SK-N-SH (cell line): ENCODE measurements at regions not wholly inside any gene's neighbourhood (a gene's known extent, or its start where the extent isn't known, plus 50 kb on each side); places are given as distances from the start of the nearest gene placed in this dataset.

Experiments
- CTCF ChIA-PET: fragments of 300-600, 350-600 bp; formaldehyde crosslinking; extraction: SDS; loops from one replicate; lab custom pipeline; 2021; lab: Yijun Ruan, JAX
- POLR2A ChIA-PET: fragments of 350-600 bp; sonication (Branson Sonifier 250); formaldehyde crosslinking; extraction: SDS; loops from one replicate; lab custom pipeline; 2020; ENCODE audit warnings: antibody characterized with exemption, inconsistent platforms; lab: Yijun Ruan, JAX
- DNase-seq: peaks from one replicate; pipeline ENCODE4 v3.0.0; 2012
- H2AFZ ChIP-seq: fragments of 200-600 bp; sonication (generic); 2 replicates; pipeline ENCODE4 v1.8.1; 2016; ENCODE audit warnings: antibody characterized with exemption, mild to moderate bottlenecking, low read depth
- H3F3A ChIP-seq: fragments of 200-600 bp; sonication (generic); replicated peaks from 2 replicates; pipeline ENCODE3; 2016; ENCODE audit warnings: antibody characterized with exemption, mild to moderate bottlenecking; ENCODE audit not compliant: insufficient read depth
- H3K27ac ChIP-seq, 2 experiments: fragments of 200-500 bp in 1 of 2; fragments of 200-600 bp in 1 of 2; sonication (Bioruptor generic) in 1 of 2; sonication (generic), shearing (Covaris generic) in 1 of 2; 2 replicates each; pipeline versions ENCODE4 v1.5.1 to v1.6.1; 2014 to 2016; ENCODE audit warnings: low read depth in 2 of 2, inconsistent platforms in 1 of 2, low read length in 1 of 2, mild to moderate bottlenecking in 1 of 2, mixed read lengths in 1 of 2
- H3K27me3 ChIP-seq: fragments of 200-600 bp; sonication (generic), shearing (Covaris generic); 2 replicates; pipeline ENCODE4 v1.6.1; 2016; ENCODE audit warnings: mixed run types; ENCODE audit not compliant: insufficient read depth
- H3K36me3 ChIP-seq, 2 experiments: fragments of 200-500 bp in 1 of 2; fragments of 200-600 bp in 1 of 2; sonication (Bioruptor generic) in 1 of 2; sonication (generic) in 1 of 2; replicated peaks in 1 of 2; 2 replicates each; pipeline versions ENCODE3 to v1.5.1; 2014 to 2016; ENCODE audit warnings: low read length in 1 of 2, mild to moderate bottlenecking in 1 of 2; ENCODE audit not compliant: insufficient read depth in 2 of 2, control insufficient read depth in 1 of 2
- H3K4me1 ChIP-seq, 2 experiments: fragments of 200-500 bp in 1 of 2; fragments of 200-600 bp in 1 of 2; sonication (Bioruptor generic) in 1 of 2; sonication (generic), shearing (Covaris generic) in 1 of 2; 2 replicates each; pipeline versions ENCODE4 v1.5.1 to v1.6.1; 2014 to 2016; ENCODE audit warnings: low read depth in 1 of 2, low read length in 1 of 2, mixed run types in 1 of 2; ENCODE audit not compliant: insufficient read depth in 2 of 2, control insufficient read depth in 1 of 2
- H3K4me2 ChIP-seq: fragments of 200-600 bp; sonication (generic), shearing (Covaris generic); 2 replicates; pipeline ENCODE4 v1.6.1; 2017; ENCODE audit warnings: mixed run types
- H3K4me3 ChIP-seq, 2 experiments: fragments of 200-500 bp in 1 of 2; fragments of 200-600 bp in 1 of 2; sonication (Bioruptor generic) in 1 of 2; sonication (generic), shearing (Covaris generic) in 1 of 2; 2 replicates each; pipeline versions ENCODE4 v1.5.1 to v1.8.1; 2014 to 2016; ENCODE audit warnings: low read depth in 2 of 2, inconsistent platforms in 1 of 2, low read length in 1 of 2, mild to moderate bottlenecking in 1 of 2, mixed read lengths in 1 of 2, moderate library complexity in 1 of 2
- H3K79me2 ChIP-seq: fragments of 200-600 bp; sonication (generic); 2 replicates; pipeline ENCODE4 v1.8.1; 2017; ENCODE audit warnings: mild to moderate bottlenecking; ENCODE audit not compliant: insufficient read depth
- H3K9ac ChIP-seq: fragments of 200-600 bp; sonication (generic); 2 replicates; pipeline ENCODE4 v1.6.1; 2017; ENCODE audit warnings: mixed run types
- H3K9me2 ChIP-seq: fragments of 200-600 bp; sonication (generic); 2 replicates; pipeline ENCODE4 v1.6.1; 2017; ENCODE audit warnings: mixed run types
- H3K9me3 ChIP-seq: fragments of 200-600 bp; sonication (generic); 2 replicates; pipeline ENCODE4 v1.6.1; 2017; ENCODE audit warnings: mixed run types, mild to moderate bottlenecking, moderate library complexity
- H4K20me1 ChIP-seq: fragments of 200-600 bp; sonication (generic); 2 replicates; pipeline ENCODE4 v1.6.1; 2017; ENCODE audit warnings: mild to moderate bottlenecking, mixed run types; ENCODE audit not compliant: insufficient read depth
- ELF1 ChIP-seq: IDR thresholded peaks from 2 replicates; pipeline ENCODE4 v1.4.0; 2012
- EP300 ChIP-seq, 2 experiments: IDR thresholded peaks; 2 replicates each; pipeline versions ENCODE4 v1.4.0 to v1.6.1; 2012; ENCODE audit warnings: borderline replicate concordance in 1 of 2, low read depth in 1 of 2, low read length in 1 of 2
- EZH2phosphoT487 ChIP-seq: fragments of 200-600 bp; sonication (generic); IDR thresholded peaks from 2 replicates; pipeline ENCODE4 v1.6.1; 2017; ENCODE audit warnings: low read depth, mixed run types, mild to moderate bottlenecking, antibody characterized with exemption, moderate library complexity, borderline replicate concordance
- FOXJ3 ChIP-seq: sonication (generic); formaldehyde crosslinking; IDR thresholded peaks from 2 replicates; pipeline ENCODE4 v1.5.1; 2020; ENCODE audit warnings: mild to moderate bottlenecking, missing genetic modification reagents
- NRF1 ChIP-seq: IDR thresholded peaks from 2 replicates; pipeline ENCODE4 v1.6.1; 2012; ENCODE audit warnings: low read depth, mild to moderate bottlenecking, low read length
- POLR2AphosphoS5 ChIP-seq: IDR thresholded peaks from 2 replicates; pipeline ENCODE4 v1.6.1; 2012; ENCODE audit warnings: low read depth, low read length
- RAD21 ChIP-seq: IDR thresholded peaks from 2 replicates; pipeline ENCODE4 v1.6.1; 2012; ENCODE audit warnings: mild to moderate bottlenecking, low read length
- RFX5 ChIP-seq: IDR thresholded peaks from 2 replicates; pipeline ENCODE4 v1.6.1; 2012; ENCODE audit warnings: mild to moderate bottlenecking, improper control_type of control experiment, low read length
- RXRA ChIP-seq: IDR thresholded peaks from 2 replicates; pipeline ENCODE4 v1.4.0; 2012; ENCODE audit warnings: low read depth, mild to moderate bottlenecking, borderline replicate concordance
- SIN3A ChIP-seq: IDR thresholded peaks from 2 replicates; pipeline ENCODE4 v1.6.1; 2012; ENCODE audit warnings: low read depth, mild to moderate bottlenecking, low read length, moderate library complexity, borderline replicate concordance
- SMC3 ChIP-seq: IDR thresholded peaks from 2 replicates; pipeline ENCODE4 v1.6.1; 2012; ENCODE audit warnings: low read depth, low read length, improper control_type of control experiment
- TAF1 ChIP-seq: IDR thresholded peaks from 2 replicates; pipeline ENCODE4 v1.6.1; 2012; ENCODE audit warnings: low read depth, mild to moderate bottlenecking, low read length, moderate library complexity, borderline replicate concordance
- WGBS: methylation state at CpG from one replicate; pipeline ENCODE4 v1.1.6; 2017; ENCODE audit warnings: low lambda C conversion rate; 5-methylcytosine and 5-hydroxymethylcytosine counted together
- TF ChIP-seq, protein P1 (sequence below): IDR thresholded peaks from 2 replicates; pipeline ENCODE4 v1.4.0; 2012; ENCODE audit warnings: low read depth
- TF ChIP-seq, protein P2 (sequence below): IDR thresholded peaks from 2 replicates; pipeline ENCODE4; 2012
- TF ChIP-seq, protein P3 (sequence below): fragments of 150-350 bp; IDR thresholded peaks from 2 replicates; pipeline ENCODE4 v1.6.1; 2017; ENCODE audit warnings: antibody characterized with exemption, low read length, low read depth, borderline replicate concordance
- TF ChIP-seq, protein P4 (sequence below): fragments of 200-600 bp; sonication (generic); IDR thresholded peaks from 2 replicates; pipeline ENCODE4 v1.6.1; 2017; ENCODE audit warnings: antibody characterized with exemption, mild to moderate bottlenecking, moderate library complexity

DNA sequence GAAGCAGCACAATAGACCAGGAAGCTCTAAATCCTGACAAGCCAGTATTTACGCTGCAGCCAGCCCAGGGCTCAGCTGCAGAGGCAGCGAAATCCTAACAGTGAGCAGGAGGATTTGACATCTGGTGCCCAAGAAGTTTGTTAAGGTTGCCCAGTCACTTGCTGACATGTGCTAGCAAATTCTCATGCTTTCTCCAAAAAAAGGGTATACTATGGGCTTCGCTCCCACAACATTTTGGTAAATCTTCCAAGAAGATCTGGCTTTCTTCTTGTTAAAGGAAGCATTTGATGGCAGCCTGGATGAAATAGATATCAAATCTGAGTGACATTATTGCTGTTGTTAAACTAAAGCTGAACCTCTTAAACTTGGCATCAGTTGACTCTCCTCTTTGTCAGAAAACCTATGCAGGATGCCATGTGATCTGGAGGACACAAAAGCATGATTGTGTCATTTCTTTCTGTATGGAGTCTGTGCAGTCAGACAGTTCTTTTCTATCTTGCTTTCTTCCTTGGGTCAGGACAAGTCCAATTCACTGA is 949.7 kb upstream of the RBFOX1 start:
- ChIA-PET POLR2A (no interaction called here), CTCF (interaction anchor here (1.0 kb wide), 1 partner anchor 12 kb away, joined by 3 read pairs; no protein-coding TSS in a partner anchor)
- TF ChIP-seq FOXJ3 (no peak), NRF1 (no peak), EZH2phosphoT487 (no peak), SMC3 (no peak)
- TF ChIP-seq, protein P1, sequence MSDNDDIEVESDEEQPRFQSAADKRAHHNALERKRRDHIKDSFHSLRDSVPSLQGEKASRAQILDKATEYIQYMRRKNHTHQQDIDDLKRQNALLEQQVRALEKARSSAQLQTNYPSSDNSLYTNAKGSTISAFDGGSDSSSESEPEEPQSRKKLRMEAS: no peak
- Histone ChIP-seq H3K4me1 (peaks cover 0 to 2% of the 10 kb centered on the region in 2 experiments; a peak in 1 of 4 replicates), H3K4me2 (no peak overlapping the region), H4K20me1 (no peaks in the 10 kb centered on the region), H3K9me2 (no peaks in the 10 kb centered on the region), H3K79me2 (no peaks in the 10 kb centered on the region), H3K9ac (no peak overlapping the region), H2AFZ (no peak overlapping the region), H3K9me3 (no peaks in the 10 kb centered on the region), H3K4me3 (no peak overlapping the region), H3F3A (no peaks in the 10 kb centered on the region), H3K27ac (no peak overlapping the region), H3K27me3 (no peaks in the 10 kb centered on the region), H3K36me3 (no peaks in the 10 kb centered on the region)
- no peak for DNase-seq
- WGBS: 29% methylated on average over 3 of the region's 3 CpGs

DNA sequence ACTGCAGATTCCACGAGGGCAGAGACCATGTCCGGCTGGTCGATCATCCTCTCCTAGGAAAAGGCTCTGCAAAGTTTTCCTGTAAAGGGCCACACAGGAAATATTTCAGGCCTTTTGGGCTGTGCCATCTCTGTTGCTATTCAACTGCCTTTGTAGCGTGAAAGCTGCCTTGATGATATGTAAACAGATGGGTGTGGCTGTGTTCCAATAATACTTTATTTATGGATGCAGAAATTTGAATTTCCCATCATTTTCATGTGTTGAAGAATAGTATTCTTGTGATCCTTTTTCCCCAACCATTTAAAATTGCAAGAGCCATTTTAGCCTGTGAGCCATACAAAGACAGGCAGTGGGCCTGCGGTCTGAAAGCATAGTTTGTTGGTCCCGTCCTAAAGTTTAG is 950.7 kb upstream of the RBFOX1 start:
- Histone ChIP-seq H3K36me3 (no peaks in the 10 kb centered on the region), H3K27me3 (no peaks in the 10 kb centered on the region), H3K4me2 (no peak overlapping the region), H2AFZ (no peak overlapping the region), H3K9me2 (no peaks in the 10 kb centered on the region), H3K9me3 (no peaks in the 10 kb centered on the region), H3K4me1 (peaks cover 0 to 2% of the 10 kb centered on the region in 2 experiments; a peak in 1 of 4 replicates), H3K9ac (no peak overlapping the region), H3K27ac (no peak overlapping the region), H4K20me1 (no peaks in the 10 kb centered on the region), H3F3A (no peaks in the 10 kb centered on the region), H3K79me2 (no peaks in the 10 kb centered on the region), H3K4me3 (no peak overlapping the region)
- POLR2A ChIA-PET: no interaction called here
- WGBS: 16% methylated on average over 4 of the region's 6 CpGs
- CTCF ChIA-PET: no interaction called here
- DNase-seq: no peak
- TF ChIP-seq, protein P2, sequence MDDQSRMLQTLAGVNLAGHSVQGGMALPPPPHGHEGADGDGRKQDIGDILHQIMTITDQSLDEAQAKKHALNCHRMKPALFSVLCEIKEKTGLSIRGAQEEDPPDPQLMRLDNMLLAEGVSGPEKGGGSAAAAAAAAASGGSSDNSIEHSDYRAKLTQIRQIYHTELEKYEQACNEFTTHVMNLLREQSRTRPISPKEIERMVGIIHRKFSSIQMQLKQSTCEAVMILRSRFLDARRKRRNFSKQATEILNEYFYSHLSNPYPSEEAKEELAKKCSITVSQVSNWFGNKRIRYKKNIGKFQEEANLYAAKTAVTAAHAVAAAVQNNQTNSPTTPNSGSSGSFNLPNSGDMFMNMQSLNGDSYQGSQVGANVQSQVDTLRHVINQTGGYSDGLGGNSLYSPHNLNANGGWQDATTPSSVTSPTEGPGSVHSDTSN: no peak
- TF ChIP-seq, protein P3, sequence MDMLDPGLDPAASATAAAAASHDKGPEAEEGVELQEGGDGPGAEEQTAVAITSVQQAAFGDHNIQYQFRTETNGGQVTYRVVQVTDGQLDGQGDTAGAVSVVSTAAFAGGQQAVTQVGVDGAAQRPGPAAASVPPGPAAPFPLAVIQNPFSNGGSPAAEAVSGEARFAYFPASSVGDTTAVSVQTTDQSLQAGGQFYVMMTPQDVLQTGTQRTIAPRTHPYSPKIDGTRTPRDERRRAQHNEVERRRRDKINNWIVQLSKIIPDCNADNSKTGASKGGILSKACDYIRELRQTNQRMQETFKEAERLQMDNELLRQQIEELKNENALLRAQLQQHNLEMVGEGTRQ: no peak
- TF ChIP-seq EZH2phosphoT487: no peak

DNA sequence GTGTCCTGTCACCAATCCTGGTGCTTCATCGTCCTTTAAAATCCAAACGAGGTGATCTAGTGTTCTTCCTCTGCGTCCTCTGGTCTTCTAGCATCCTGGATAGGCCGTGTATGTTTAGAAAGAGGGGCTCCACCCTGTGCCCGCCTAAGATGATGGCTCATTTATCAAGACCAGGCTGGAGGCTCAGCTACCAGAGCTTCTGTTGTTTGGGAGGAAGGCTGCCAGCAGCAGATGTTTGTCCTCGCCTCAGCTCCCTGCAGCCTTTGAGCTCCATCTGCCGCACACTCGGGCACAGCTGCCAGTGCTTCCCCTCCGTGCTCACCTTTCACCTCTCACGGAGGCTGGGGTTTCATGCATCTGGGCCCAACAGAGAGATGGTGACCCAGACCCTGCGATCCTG is 954.7 kb upstream of the RBFOX1 start:
- Histone ChIP-seq H4K20me1 (no peaks in the 10 kb centered on the region), H3K9me3 (no peaks in the 10 kb centered on the region), H3K9me2 (no peaks in the 10 kb centered on the region), H3K9ac (no peak overlapping the region), H3K27ac (no peak overlapping the region), H3K4me3 (no peak overlapping the region), H3F3A (no peaks in the 10 kb centered on the region), H3K4me1 (peaks cover 0 to 15% of the 10 kb centered on the region in 2 experiments; a peak in 2 of 4 replicates), H3K79me2 (no peaks in the 10 kb centered on the region), H3K4me2 (no peak overlapping the region), H2AFZ (no peak overlapping the region), H3K36me3 (no peaks in the 10 kb centered on the region), H3K27me3 (no peaks in the 10 kb centered on the region)
- ChIA-PET POLR2A (no interaction called here), CTCF (interaction anchor here (1.2 kb wide), 1 partner anchor 19 kb away, joined by 3 read pairs; no protein-coding TSS in a partner anchor)
- no peak for TF ChIP-seq ELF1
- TF ChIP-seq RXRA: no peak
- TF ChIP-seq SMC3: no peak
- no peak for TF ChIP-seq EZH2phosphoT487
- TF ChIP-seq POLR2AphosphoS5: no peak
- TF ChIP-seq, protein P4, sequence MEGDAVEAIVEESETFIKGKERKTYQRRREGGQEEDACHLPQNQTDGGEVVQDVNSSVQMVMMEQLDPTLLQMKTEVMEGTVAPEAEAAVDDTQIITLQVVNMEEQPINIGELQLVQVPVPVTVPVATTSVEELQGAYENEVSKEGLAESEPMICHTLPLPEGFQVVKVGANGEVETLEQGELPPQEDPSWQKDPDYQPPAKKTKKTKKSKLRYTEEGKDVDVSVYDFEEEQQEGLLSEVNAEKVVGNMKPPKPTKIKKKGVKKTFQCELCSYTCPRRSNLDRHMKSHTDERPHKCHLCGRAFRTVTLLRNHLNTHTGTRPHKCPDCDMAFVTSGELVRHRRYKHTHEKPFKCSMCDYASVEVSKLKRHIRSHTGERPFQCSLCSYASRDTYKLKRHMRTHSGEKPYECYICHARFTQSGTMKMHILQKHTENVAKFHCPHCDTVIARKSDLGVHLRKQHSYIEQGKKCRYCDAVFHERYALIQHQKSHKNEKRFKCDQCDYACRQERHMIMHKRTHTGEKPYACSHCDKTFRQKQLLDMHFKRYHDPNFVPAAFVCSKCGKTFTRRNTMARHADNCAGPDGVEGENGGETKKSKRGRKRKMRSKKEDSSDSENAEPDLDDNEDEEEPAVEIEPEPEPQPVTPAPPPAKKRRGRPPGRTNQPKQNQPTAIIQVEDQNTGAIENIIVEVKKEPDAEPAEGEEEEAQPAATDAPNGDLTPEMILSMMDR: no peak
- TF ChIP-seq EP300 (IDR thresholded peaks at IDR 0.05; ENCODE audit: borderline replicate concordance in 1 of 2, low read depth in 1 of 2, low read length in 1 of 2): no peak
- TF ChIP-seq RAD21: no peak
- no peak for TF ChIP-seq SIN3A
- TF ChIP-seq NRF1: no peak
- no peak for TF ChIP-seq TAF1
- TF ChIP-seq, protein P1: no peak
- no peak for TF ChIP-seq RFX5
- DNase-seq: no peak
- WGBS: 33% methylated on average over 11 of the region's 11 CpGs
